Thymus (tissue), 11 donors: ENCODE measurements at regions not wholly inside any gene's neighbourhood (a gene's known extent, or its start where the extent isn't known, plus 50 kb on each side); places are given as distances from the start of the nearest gene placed in this dataset.

Experiments used
- DNase-seq, 9 donors: peaks; one replicate each; pipeline ENCODE4 v3.0.0-alpha.2; 2013; ENCODE audit warnings: low spot score in 9 of 9, low read depth in 6 of 9, missing footprints in 1 of 9
- H3K27ac ChIP-seq, 2 donors: one replicate each; pipeline ENCODE4 v1.5.1; 2013; ENCODE audit warnings: control low read depth in 1 of 2, low read depth in 1 of 2, low read length in 1 of 2, mild to moderate bottlenecking in 1 of 2, moderate library complexity in 1 of 2
- H3K27me3 ChIP-seq, 2 donors: one replicate each; pipeline ENCODE4 v1.5.1; 2013; ENCODE audit warnings: low read length in 1 of 2; ENCODE audit not compliant: control insufficient read depth in 2 of 2, insufficient read depth in 1 of 2
- H3K36me3 ChIP-seq, 2 donors: one replicate each; pipeline ENCODE4 v1.5.1; 2013; ENCODE audit warnings: low read length in 1 of 2, mild to moderate bottlenecking in 1 of 2, moderate library complexity in 1 of 2; ENCODE audit not compliant: control insufficient read depth in 2 of 2, insufficient read depth in 2 of 2
- H3K4me1 ChIP-seq, 2 donors: one replicate each; pipeline ENCODE4 v1.5.1; 2013; ENCODE audit warnings: low read length in 2 of 2; ENCODE audit not compliant: control insufficient read depth in 2 of 2, insufficient read depth in 2 of 2
- H3K4me3 ChIP-seq, 2 donors: one replicate each; pipeline ENCODE4 v1.5.1; 2013; ENCODE audit warnings: low read length in 2 of 2, control low read depth in 1 of 2, mild to moderate bottlenecking in 1 of 2
- H3K9me3 ChIP-seq, 2 donors: one replicate each; pipeline ENCODE4 v1.5.1; 2013; ENCODE audit warnings: low read length in 1 of 2, mild to moderate bottlenecking in 1 of 2; ENCODE audit not compliant: control insufficient read depth in 2 of 2, insufficient read depth in 1 of 2
- whole genome bisulfite sequencing: extraction: QIAGEN DNeasy Blood & Tissue Kit; methylation state at CpG from one replicate; pipeline ENCODE4 v1.1.7; 2013; 5-methylcytosine and 5-hydroxymethylcytosine counted together
- donor health status: healthy.

- WGBS, result 92% methylated on average over 3 of the region's 3 CpGs
- Histone ChIP-seq H3K9me3 (no peaks in the 10 kb centered on the region), H3K4me3 (no peak overlapping the region), H3K27me3 (no peaks in the 10 kb centered on the region), H3K36me3 (no peaks in the 10 kb centered on the region), H3K4me1 (no peaks in the 10 kb centered on the region), H3K27ac (no peak overlapping the region)
- no peak for DNase-seq
Observed at GRCh38 chr5:56601641-56602071, 213.7 kb upstream of the MAP3K1 start.

- H3K27ac ChIP-seq, result no peak overlapping the region
Observed at GRCh38 chr5:56598941-56599340, 216.4 kb upstream of the MAP3K1 start.

GRCh38 chr5:56596155-56596554 lies 219.2 kb upstream of the MAP3K1 start:
- H3K36me3 ChIP-seq, result no peaks in the 10 kb centered on the region
- H3K4me1 ChIP-seq, result peaks cover 0 to 12% of the 10 kb centered on the region in 2 donors
- no peaks in the 10 kb centered on the region for H3K9me3 ChIP-seq
- H3K27ac ChIP-seq, result no peak overlapping the region
- H3K27me3 ChIP-seq, result no peaks in the 10 kb centered on the region
- H3K4me3 ChIP-seq, result no peak overlapping the region
- no peak for DNase-seq
- WGBS, result 96% methylated on average over 4 of the region's 4 CpGs

More at GRCh38 chr5:56598941-56599340, 216.4 kb upstream of the MAP3K1 start:
- H3K4me1 ChIP-seq, result no peaks in the 10 kb centered on the region
- H3K4me3 ChIP-seq, result no peak overlapping the region
- no peak for DNase-seq
- no peaks in the 10 kb centered on the region for H3K27me3 ChIP-seq
- no peaks in the 10 kb centered on the region for H3K9me3 ChIP-seq
- no peaks in the 10 kb centered on the region for H3K36me3 ChIP-seq

- WGBS, result 92% methylated on average over 2 of the region's 2 CpGs
- no peaks in the 10 kb centered on the region for H3K27me3 ChIP-seq
- H3K9me3 ChIP-seq, result no peaks in the 10 kb centered on the region
- H3K4me1 ChIP-seq, result peaks cover 0 to 12% of the 10 kb centered on the region in 2 donors
- no peak for DNase-seq
- no peaks in the 10 kb centered on the region for H3K36me3 ChIP-seq
- no peak overlapping the region for H3K4me3 ChIP-seq
- H3K27ac ChIP-seq, result no peak overlapping the region
Observed at GRCh38 chr5:56595566-56595965, 219.8 kb upstream of the MAP3K1 start.

GRCh38 chr5:56594792-56595191 lies 220.6 kb upstream of the MAP3K1 start:
- Histone ChIP-seq H3K9me3 (no peaks in the 10 kb centered on the region), H3K4me1 (peaks cover 0 to 12% of the 10 kb centered on the region in 2 donors), H3K27ac (no peak overlapping the region), H3K27me3 (no peaks in the 10 kb centered on the region), H3K4me3 (no peak overlapping the region), H3K36me3 (no peaks in the 10 kb centered on the region)
- 74% methylated on average over 3 of the region's 3 CpGs for WGBS
- DNase-seq, result no peak

- Histone ChIP-seq H3K4me3 (no peak overlapping the region), H3K4me1 (peaks cover 23 to 48% of the 10 kb centered on the region in 2 donors), H3K27me3 (no peaks in the 10 kb centered on the region), H3K9me3 (peaks cover 0 to 4% of the 10 kb centered on the region in 2 donors), H3K36me3 (no peaks in the 10 kb centered on the region), H3K27ac (no peak overlapping the region)
- WGBS, result 97% methylated on average over 5 of the region's 5 CpGs
- no peak for DNase-seq
Observed at GRCh38 chr5:56591081-56591480, 224.3 kb upstream of the MAP3K1 start.

GRCh38 chr5:56589481-56589860 lies 225.9 kb upstream of the MAP3K1 start:
- no peaks in the 10 kb centered on the region for H3K36me3 ChIP-seq
- no peaks in the 10 kb centered on the region for H3K27me3 ChIP-seq
- H3K4me3 ChIP-seq, result no peak overlapping the region
- H3K27ac ChIP-seq, result peak overlapping the region; percentile 78 to 88
- 94% methylated on average over 6 of the region's 6 CpGs for WGBS
- peaks cover 23 to 57% of the 10 kb centered on the region in 2 donors for H3K4me1 ChIP-seq
- H3K9me3 ChIP-seq, result peaks cover 0 to 7% of the 10 kb centered on the region in 2 donors
- no peak for DNase-seq

GRCh38 chr5:56588636-56589480 lies 226.5 kb upstream of the MAP3K1 start:
- peaks cover 0 to 7% of the 10 kb centered on the region in 2 donors for H3K9me3 ChIP-seq
- 39% methylated on average over 16 of the region's 16 CpGs for WGBS
- peak overlapping the region; percentile 78 to 88 for H3K27ac ChIP-seq
- no peaks in the 10 kb centered on the region for H3K27me3 ChIP-seq
- H3K4me1 ChIP-seq, result peaks cover 23 to 57% of the 10 kb centered on the region in 2 donors
- peak in 6 of 9 donors; percentile 40 to 83 (median 55) for DNase-seq
- H3K4me3 ChIP-seq, result no peak overlapping the region
- H3K36me3 ChIP-seq, result no peaks in the 10 kb centered on the region

GRCh38 chr5:56588131-56588487 lies 227.2 kb upstream of the MAP3K1 start:
- Histone ChIP-seq H3K27ac (peak overlapping the region; percentile 78 to 88), H3K9me3 (peaks cover 0 to 7% of the 10 kb centered on the region in 2 donors), H3K4me3 (no peak overlapping the region), H3K36me3 (no peaks in the 10 kb centered on the region), H3K4me1 (peaks cover 23 to 57% of the 10 kb centered on the region in 2 donors), H3K27me3 (no peaks in the 10 kb centered on the region)
- no peak for DNase-seq
- WGBS, result 96% methylated on average over 2 of the region's 2 CpGs
